C4-2B (cell line): ENCODE measurements at regions not wholly inside any gene's neighbourhood (a gene's known extent, or its start where the extent isn't known, plus 50 kb on each side); places are given as distances from the start of the nearest gene placed in this dataset.

Experiments
- CTCF ChIP-seq: fragments of 450-650 bp; conservative IDR thresholded peaks from 2 replicates; pipeline ENCODE4 v1.5.1; 2017; ENCODE audit warnings: mild to moderate bottlenecking
- ZFX ChIP-seq: fragments of 450-650 bp; IDR thresholded peaks from 2 replicates; pipeline ENCODE4 v1.6.1; 2017

DNA sequence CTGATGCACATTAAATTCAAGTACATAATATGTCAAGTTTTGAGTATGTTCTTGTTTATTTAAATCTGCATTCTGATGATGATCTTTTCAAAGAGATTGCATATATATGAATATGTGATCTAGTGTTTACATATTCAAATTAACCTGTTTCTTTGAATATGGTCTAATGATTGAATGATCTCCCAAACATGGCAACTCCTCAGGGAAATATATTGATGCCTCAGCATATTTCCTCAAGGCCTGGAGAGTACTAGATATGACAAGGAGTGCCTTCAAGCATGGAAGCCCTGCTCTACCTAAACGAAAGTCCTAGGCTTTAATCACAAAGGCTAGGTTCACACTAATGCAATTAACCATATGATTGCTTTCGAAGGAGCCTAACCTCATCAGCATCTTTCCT lies 532.8 kb downstream of the ZIC1 start:
- TF ChIP-seq CTCF, result no peak
- TF ChIP-seq ZFX, result no peak
